Activated T-cell treated with anti-CD3 and anti-CD28 coated beads, Interleukin-2, amount 50 U/mL, for 4 hours (primary cell): ENCODE measurements at regions not wholly inside any gene's neighbourhood (a gene's known extent, or its start where the extent isn't known, plus 50 kb on each side); places are given as distances from the start of the nearest gene placed in this dataset.

ENCODE experiments used
- ATAC-seq, 2 donors: fragments of 200-7000 bp; cut with Tn5 transposase; one replicate each; pipeline ENCODE4 v1.10.0; 2021
- DNase-seq: peaks from one replicate; pipeline ENCODE4 v3.0.0-alpha.2; 2020
- H3K27me3 Mint-ChIP-seq: one replicate; pipeline ENCODE4 v1.8.0; 2021; ENCODE audit warnings: low read depth, mixed read lengths
- H3K36me3 Mint-ChIP-seq: one replicate; pipeline ENCODE4 v1.8.0; 2022; ENCODE audit warnings: mixed read lengths; ENCODE audit not compliant: insufficient read depth
- H3K4me1 Mint-ChIP-seq: one replicate; pipeline ENCODE4 v1.8.0; 2021; ENCODE audit warnings: low read depth, mixed read lengths
- H3K4me3 Mint-ChIP-seq: one replicate; pipeline ENCODE4 v1.8.0; 2021; ENCODE audit warnings: mild to moderate bottlenecking, moderate library complexity, mixed read lengths
- H3K9me3 Mint-ChIP-seq: one replicate; pipeline ENCODE4 v1.8.0; 2021; ENCODE audit warnings: mixed read lengths

DNA sequence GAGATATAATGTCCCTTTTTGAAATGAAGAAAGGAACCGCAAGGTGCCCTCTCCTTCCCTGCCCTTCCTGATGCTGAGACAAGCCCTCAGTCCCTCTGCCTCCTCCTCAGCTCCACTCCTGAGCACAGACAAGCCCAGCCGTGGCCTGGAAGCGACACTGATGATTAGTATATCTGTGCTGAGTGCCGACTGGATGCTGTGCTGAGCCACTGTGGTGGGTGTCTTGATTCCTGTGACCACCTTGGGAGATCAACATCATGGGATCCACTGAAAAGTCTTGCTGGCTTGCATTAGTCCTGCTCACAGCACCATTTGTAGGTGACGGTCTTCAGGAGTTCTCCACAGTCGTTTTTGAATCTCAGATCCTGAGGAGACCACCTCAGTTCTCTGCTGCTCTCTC is 59.5 kb upstream of the HGFAC start:
- ATAC-seq (no peak), DNase-seq (no peak)
- H3K9me3 Mint-ChIP-seq, result peaks cover 23% of the 10 kb centered on the region
- peaks cover 6% of the 10 kb centered on the region for H3K4me1 Mint-ChIP-seq
- peaks cover 3% of the 10 kb centered on the region for H3K27me3 Mint-ChIP-seq
- H3K4me3 Mint-ChIP-seq, result no peak overlapping the region
- H3K36me3 Mint-ChIP-seq, result peaks cover 7% of the 10 kb centered on the region

GRCh38 chr4:3384391-3384770 is 57.4 kb upstream of the HGFAC start:
- ATAC-seq, result no peak
- Mint-ChIP-seq H3K4me3 (no peak overlapping the region), H3K36me3 (no peaks in the 10 kb centered on the region), H3K9me3 (peaks cover 15% of the 10 kb centered on the region), H3K27me3 (peaks cover 3% of the 10 kb centered on the region), H3K4me1 (peaks cover 16% of the 10 kb centered on the region)
- no peak for DNase-seq

DNA sequence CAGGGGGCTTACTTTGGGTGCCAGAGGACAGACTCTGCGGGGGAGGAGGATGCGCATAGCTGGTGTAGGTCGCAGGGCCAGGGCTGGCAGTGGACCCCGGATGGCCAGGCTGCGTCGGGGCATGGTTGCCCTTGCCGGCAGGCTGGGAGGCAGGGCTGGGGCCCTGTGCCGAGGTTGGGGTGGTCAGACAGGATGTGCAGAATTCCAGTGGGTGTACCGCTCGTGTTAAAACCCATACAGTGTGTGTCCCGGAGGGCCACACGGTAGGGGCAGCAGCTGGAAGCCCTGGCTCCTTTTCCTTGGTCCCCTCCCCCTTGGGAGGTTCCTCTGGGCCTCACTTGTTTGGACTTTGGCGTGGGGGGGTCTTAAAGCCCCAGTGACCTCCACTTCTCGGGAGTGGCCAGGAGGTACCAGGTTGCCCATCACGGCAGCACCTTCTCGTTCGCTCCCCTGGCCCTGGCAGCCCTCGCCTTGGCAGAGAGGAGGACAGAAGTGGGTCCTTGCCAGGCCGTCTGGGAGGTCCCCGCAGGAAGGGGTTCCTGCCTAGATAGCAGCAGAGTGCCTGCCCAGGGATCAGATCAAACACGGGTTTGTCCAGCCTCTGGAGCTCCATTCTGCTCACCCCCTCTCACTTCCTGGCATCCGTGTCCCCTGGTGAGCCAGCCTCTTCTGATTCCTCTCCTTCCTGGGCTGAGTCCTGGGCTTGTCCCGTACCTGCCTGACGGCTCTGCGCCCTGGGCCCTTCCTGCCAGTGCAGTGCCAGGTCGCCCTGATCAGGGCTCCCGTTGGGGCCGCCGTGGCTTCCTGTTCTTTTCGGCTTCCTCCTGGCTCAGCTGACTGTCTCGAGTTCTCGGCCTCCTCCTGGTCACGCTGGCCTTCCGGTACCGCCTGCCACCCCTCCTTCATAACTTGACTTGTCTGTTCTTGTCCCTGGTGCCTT is 56.7 kb upstream of the HGFAC start:
- peaks cover 16% of the 10 kb centered on the region for H3K4me1 Mint-ChIP-seq
- H3K36me3 Mint-ChIP-seq, result no peaks in the 10 kb centered on the region

GRCh38 chr4:3385711-3386420 is 55.9 kb upstream of the HGFAC start:
- H3K4me3 Mint-ChIP-seq, result no peak overlapping the region
- no peaks in the 10 kb centered on the region for H3K36me3 Mint-ChIP-seq
- peaks cover 3% of the 10 kb centered on the region for H3K27me3 Mint-ChIP-seq
- peaks cover 4% of the 10 kb centered on the region for H3K9me3 Mint-ChIP-seq
- ATAC-seq (no peak), DNase-seq (no peak)
- H3K4me1 Mint-ChIP-seq, result peaks cover 16% of the 10 kb centered on the region

More for the DNA sequence above, 56.7 kb upstream of the HGFAC start:
- DNase-seq, result no peak
- no peak overlapping the region for H3K4me3 Mint-ChIP-seq
- ATAC-seq, result no peak
- peaks cover 9% of the 10 kb centered on the region for H3K9me3 Mint-ChIP-seq
- peaks cover 3% of the 10 kb centered on the region for H3K27me3 Mint-ChIP-seq

DNA sequence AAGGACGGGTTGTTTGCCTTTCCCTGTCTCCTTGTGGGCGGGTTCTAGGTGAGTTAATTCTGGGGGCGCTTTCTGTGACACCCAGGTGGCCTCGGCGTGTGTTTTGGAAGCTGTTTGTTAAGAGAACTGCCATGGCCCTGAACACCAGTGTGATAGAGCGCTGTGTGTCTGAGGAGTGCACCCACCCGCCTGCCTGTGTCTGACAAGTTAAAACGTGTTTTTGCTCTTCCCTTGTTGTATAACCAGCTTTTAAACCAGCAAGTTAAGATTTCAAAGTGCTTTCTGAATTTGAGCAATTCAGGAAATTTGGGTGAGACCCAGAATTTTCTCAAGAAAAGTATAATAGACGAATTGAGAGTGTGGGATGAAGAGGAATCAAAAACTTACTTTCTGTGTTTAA is 55.2 kb upstream of the HGFAC start:
- Mint-ChIP-seq H3K27me3 (peaks cover 3% of the 10 kb centered on the region), H3K36me3 (no peaks in the 10 kb centered on the region), H3K4me3 (no peak overlapping the region), H3K4me1 (peaks cover 16% of the 10 kb centered on the region), H3K9me3 (no peaks in the 10 kb centered on the region)
- DNase-seq (no peak), ATAC-seq (no peak)

GRCh38 chr4:3387154-3387942 is 54.4 kb upstream of the HGFAC start:
- H3K9me3 Mint-ChIP-seq, result no peaks in the 10 kb centered on the region
- H3K36me3 Mint-ChIP-seq, result no peaks in the 10 kb centered on the region
- H3K27me3 Mint-ChIP-seq, result peaks cover 3% of the 10 kb centered on the region
- ATAC-seq (no peak), DNase-seq (no peak)
- peaks cover 16% of the 10 kb centered on the region for H3K4me1 Mint-ChIP-seq
- H3K4me3 Mint-ChIP-seq, result no peak overlapping the region

DNA sequence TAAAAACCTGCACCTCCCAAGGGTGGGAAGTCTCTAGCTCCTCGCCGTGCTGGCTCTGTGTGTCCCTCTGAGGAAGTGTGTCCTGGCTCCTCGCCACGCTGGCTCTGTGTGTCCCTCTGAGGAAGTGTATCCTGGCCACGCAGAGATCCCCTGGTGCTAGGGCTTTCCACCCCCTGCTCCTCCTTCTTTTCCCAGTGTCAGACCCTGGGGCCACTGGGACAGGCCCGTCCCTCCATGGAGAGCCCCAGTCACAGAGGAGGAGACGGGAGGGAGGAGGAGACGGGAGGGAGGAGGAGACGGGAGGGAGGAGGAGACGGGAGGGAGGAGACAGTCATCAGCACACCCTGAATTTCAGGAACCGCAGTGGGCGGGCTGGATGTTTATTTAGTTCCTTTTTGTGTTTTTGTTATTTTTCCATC is 53.8 kb upstream of the HGFAC start:
- no peak for ATAC-seq
- H3K27me3 Mint-ChIP-seq, result peaks cover 3% of the 10 kb centered on the region
- H3K4me3 Mint-ChIP-seq, result no peak overlapping the region
- no peak for DNase-seq
- no peaks in the 10 kb centered on the region for H3K9me3 Mint-ChIP-seq
- H3K36me3 Mint-ChIP-seq, result no peaks in the 10 kb centered on the region
- H3K4me1 Mint-ChIP-seq, result peaks cover 16% of the 10 kb centered on the region

GRCh38 chr4:3388471-3389232 is 53.1 kb upstream of the HGFAC start:
- Mint-ChIP-seq H3K4me3 (no peak overlapping the region), H3K36me3 (no peaks in the 10 kb centered on the region), H3K4me1 (peaks cover 16% of the 10 kb centered on the region), H3K27me3 (peaks cover 3% of the 10 kb centered on the region), H3K9me3 (no peaks in the 10 kb centered on the region)
- ATAC-seq (peak in 1 of 2 donors; percentile 7), DNase-seq (no peak)

GRCh38 chr4:3389233-3390215 is 52.2 kb upstream of the HGFAC start:
- Mint-ChIP-seq H3K4me1 (peaks cover 16% of the 10 kb centered on the region), H3K27me3 (peaks cover 3% of the 10 kb centered on the region), H3K4me3 (no peak overlapping the region), H3K9me3 (no peaks in the 10 kb centered on the region), H3K36me3 (no peaks in the 10 kb centered on the region)
- DNase-seq, result no peak
- no peak for ATAC-seq

DNA sequence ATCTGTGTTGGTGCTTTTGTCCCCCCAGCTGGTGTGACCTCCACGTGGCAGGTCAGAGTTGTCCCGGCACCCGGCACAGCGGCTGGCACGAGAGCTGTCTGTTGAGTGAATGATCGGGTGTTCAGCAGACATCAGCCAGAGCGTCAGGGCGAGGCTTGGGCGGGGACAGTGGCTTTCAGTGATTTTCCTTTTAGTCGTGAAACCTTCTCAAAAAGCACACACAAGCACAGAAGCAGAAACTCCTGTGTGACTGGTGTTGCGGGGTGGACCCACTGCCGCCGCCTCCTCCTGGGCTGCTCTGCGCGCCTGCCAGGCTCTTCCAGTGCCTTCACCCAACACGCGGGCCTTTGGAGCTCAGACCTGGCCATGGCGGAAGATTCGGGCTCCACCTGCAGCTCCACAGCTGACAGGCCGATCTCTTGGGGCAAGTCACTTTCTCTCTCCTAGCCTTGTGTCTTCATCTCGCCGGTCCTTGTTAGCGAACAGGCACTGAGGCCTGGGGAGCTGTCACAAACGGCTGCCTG is 51.4 kb upstream of the HGFAC start:
- H3K4me3 Mint-ChIP-seq, result no peak overlapping the region
- peaks cover 2% of the 10 kb centered on the region for H3K36me3 Mint-ChIP-seq
- H3K4me1 Mint-ChIP-seq, result peaks cover 14% of the 10 kb centered on the region
- H3K9me3 Mint-ChIP-seq, result no peaks in the 10 kb centered on the region
- no peak for ATAC-seq
- peaks cover 2% of the 10 kb centered on the region for H3K27me3 Mint-ChIP-seq
- DNase-seq, result no peak

DNA sequence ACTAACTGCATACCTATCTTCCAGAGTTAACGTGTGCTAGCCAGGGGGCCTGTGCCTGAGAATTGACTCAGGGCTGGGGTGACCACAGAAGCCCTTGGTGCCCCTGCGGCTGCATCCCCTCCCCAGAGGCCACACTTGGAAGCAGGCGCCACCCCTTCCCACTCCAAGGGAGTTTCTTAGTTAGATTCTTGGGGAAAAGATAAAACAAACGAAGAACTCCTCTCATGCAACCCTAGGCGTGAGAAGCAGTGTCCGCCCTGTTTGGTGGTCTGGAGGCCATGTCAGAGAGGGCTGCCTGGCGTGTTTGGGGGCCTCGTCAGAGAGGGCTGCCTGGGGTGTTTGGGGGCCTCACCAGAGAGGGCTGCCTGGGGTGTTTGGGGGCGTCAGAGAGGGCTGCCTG is 50.3 kb upstream of the HGFAC start:
- Mint-ChIP-seq H3K4me3 (no peak overlapping the region), H3K36me3 (peaks cover 2% of the 10 kb centered on the region), H3K27me3 (no peaks in the 10 kb centered on the region), H3K4me1 (peaks cover 10% of the 10 kb centered on the region), H3K9me3 (peaks cover 3% of the 10 kb centered on the region)
- no peak for DNase-seq
- no peak for ATAC-seq
